Tongue (tissue), 1 donor: ENCODE measurements at regions not wholly inside any gene's neighbourhood (a gene's known extent, or its start where the extent isn't known, plus 50 kb on each side); places are given as distances from the start of the nearest gene placed in this dataset.

ENCODE experiments used
- DNase-seq: peaks from one replicate; pipeline ENCODE4 v3.0.0-alpha.2; 2015

DNA sequence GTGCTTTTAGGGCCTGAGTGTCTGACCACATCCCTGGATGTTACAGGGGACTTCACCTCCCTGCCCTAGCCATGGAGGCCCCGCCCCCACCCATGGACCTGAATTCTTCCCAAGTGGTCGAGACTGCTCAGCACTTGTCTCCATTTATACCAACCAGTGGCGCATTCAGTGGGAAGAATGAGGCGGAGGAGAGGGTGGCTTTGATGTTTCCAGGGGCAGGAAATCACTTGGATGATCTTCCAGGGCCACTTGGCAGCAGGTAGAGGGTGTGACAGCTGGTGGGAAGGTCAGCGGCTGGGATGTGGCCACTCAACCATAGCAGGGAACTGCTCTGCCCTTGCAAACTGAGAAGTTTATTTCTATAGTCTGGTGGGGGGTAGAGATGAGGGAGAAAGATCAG, 155.1 kb upstream of the BLID start:
- DNase-seq: no peak

GRCh38 chr11:122270535-122270934, 154.5 kb upstream of the BLID start:
- no peak for DNase-seq

- no peak for DNase-seq
Observed at GRCh38 chr11:122269824-122270223, 153.8 kb upstream of the BLID start.

DNA sequence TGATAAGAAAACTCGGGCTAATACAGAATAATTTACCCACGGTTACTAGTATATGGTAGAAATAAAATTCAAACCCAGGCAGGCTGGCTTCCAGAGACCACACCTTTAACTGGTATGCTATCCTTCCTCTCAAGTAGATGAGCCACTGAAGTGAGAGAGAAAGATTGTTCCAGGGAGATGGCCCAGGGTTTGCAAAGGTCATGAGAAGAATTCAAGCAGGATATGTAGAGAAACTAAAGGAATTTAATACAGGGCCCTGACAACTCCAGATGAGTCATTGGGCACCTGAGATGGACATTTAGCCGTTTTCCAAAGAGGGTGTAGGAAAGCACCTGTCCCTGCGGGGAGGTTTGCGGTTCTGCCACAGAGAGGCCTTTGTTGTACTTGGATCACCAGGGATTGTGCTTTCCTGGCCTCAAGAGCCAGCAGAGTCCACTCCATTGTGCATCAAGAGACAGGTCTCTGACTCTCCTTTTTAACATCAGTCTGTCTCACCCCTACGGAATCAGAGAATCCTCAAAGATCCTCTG, 152.7 kb upstream of the BLID start:
- DNase-seq: no peak

DNA sequence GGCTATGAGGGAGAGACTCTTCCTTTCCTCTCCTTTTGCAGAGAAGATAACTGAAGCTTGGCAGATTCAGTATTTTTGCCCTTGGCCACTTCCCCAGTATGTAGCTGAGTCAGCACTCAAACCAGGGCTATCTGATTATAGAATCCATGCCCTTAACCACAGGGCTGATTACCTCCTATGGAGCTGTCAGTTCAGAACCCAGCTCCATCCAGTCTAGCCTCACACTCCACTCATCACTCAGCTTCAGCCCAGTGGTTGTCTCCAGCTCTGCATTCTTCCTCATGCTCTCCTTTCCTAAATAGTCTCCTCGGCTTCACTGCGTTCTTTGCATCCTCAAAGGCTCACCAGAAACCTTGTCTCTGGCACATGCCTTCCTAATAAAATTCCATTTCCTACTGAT, 151.6 kb upstream of the BLID start:
- DNase-seq: no peak

GRCh38 chr11:122265981-122266380, 150.0 kb upstream of the BLID start:
- DNase-seq: no peak

GRCh38 chr11:122264121-122264520, 148.1 kb upstream of the BLID start:
- DNase-seq: no peak

DNA sequence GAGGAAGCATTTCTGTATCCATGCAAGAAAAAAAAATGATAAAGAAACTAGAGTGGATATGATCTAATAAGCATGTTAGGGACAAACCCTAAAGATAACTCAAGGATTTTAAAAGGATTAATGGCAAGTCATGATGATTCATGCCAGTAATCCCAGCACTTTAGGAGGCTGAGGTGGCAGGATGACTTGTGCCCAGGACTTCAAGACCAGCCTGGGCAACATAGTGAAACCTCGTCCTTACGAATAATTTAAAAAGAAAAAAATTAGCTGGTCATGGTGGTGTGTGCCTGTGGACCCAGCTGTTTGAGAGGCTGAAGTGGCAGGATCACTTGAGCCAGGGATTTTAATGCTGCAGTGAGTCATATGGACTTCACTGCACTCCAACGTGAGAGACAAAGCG, 145.5 kb upstream of the BLID start:
- no peak for DNase-seq

DNA sequence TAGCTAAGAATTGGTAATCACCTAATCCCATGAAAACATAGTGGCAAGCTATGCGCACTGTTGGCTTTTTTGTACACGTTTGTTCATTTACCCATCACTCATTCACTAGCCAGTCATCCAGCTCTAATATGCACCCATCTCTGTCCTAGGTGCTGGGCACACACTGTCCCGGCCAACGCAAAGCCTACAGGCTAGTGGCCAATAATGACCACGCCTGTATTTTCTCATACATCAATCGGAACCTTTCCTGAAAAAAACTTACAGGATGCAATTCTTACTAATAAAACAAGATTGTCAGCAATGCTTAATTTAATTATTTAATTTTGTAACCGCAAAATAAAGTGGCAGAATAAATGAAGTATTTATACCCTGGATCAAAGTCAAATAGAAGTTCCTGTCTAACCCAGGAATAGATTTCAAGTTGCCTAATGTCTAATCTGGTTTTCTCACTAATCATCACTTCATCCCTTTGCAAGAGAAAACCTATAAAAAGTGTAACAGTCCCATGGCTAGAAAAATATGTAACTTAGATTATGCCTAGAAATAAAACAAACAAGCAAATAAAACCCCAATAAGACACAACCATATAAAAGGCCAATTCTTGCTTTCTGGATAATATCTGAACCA, 143.3 kb upstream of the BLID start:
- DNase-seq: no peak

DNA sequence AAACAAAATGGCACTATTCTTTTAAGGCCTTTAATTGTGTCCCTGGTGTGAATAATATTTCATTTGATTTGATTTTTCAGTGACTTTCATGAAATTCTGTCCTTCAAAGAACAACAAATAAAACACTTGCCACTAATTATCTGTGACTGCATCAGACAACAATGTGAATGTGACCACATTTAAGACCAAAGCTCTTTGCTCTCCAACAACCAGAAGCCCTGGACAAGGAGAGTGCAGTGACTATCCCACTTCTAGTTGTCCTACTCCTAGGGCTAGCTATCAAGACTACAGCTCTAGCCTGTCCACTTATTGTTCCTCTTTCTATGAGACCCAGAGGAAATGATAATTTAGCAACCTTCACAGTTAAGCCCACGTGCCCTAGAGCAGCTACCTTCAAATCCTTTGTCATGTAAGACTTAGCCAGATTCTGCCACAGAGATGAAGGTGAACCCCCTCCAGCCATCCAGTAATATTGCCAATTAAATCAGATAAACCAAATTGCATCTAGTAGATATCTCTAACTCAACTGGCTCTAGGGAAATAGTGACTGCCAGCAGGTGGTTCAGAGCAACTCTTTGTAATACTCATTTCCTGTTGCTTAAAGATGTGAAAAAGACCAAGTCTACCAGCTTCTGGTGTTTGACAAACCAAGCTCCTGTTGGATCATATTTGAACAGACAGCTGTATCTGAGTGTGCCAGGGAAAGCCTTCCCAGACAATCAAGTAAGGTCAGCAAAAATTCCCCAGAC, 142.6 kb upstream of the BLID start:
- no peak for DNase-seq

- peak; percentile 77 for DNase-seq
Observed at GRCh38 chr11:122253589-122254231, 137.7 kb upstream of the BLID start.

DNA sequence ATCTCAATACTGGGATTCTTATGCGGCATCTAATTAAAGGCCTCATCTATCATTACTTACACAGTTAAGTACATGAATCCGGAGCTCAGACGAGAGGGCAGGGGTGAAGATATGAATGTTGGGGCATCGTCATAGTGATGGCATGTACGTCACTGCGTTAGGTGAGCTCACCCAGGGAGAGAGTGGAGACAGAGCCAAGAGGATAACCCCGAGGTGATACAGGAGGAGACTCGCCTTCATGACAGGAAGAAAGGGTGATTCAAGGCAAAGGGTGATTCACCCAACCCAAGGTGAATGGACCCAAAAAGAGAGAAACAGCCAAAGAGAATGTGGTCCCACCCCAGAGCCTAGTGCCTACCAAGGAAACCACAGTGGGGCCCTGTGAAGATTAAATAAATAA, 132.9 kb upstream of the BLID start:
- DNase-seq: no peak

DNA sequence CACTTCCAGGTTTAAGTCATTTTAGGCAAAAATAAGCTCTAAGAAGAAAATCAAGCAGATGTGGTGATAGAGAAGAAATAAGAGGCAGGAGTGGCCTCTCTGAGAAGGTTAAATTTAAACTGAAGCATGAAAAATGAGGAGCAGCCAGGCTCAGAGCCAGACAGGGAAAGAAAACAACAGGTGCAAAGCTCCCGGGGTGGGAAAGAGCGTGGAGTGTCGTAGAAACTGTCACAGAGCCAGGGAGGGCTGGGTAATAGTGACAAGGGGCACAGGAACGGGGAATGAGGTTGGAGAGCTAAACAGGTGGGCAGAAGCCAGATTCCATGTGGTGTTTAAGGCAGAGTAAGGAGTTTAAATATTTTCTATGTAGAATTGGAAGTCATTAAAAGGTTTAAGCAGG, 132.1 kb upstream of the BLID start:
- DNase-seq: peak; percentile 96

DNA sequence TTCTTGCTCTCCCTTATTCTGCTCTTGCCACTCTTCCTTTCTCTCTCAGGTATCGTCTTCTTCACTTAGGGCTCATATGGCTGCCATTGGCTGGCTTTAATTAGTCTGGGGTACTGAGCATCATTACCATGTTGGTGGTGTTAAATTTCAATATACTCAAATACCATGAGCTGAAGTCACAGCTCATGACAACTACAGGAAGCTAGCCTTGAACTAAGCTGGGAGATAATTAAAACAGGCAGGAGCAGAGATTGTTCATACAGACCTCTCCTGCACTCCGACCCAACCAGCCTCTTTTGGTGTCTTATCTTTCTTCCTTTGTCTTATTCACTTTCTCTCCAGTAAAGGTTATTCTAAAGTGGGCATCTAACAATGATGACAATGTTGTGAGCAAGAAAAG, 130.9 kb upstream of the BLID start:
- DNase-seq: peak; percentile 33

- DNase-seq: no peak
Observed at GRCh38 chr11:122242731-122243130, 126.7 kb upstream of the BLID start.

GRCh38 chr11:122241566-122241965, 125.6 kb upstream of the BLID start:
- no peak for DNase-seq

DNA sequence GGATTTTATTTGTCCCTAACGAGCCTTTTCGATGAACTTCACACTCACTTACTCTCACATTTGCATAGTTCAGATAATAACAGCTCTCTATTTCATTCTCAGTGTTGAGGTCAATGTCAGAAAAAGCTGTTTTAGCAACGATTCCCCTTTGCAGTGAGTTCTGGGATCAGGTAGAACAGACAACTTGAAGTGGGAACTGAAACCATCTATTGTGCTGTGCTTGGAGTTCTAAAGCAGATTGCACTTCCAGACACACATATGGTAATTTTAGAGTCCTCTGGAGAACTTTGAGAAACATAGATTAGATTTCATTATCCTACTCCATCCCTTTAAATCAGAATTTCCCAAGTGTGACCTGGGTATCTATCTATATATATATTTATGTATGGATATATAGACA, 124.6 kb upstream of the BLID start:
- no peak for DNase-seq

- peak; percentile 68 for DNase-seq
Observed at GRCh38 chr11:122235615-122236014, 119.6 kb upstream of the BLID start.

DNA sequence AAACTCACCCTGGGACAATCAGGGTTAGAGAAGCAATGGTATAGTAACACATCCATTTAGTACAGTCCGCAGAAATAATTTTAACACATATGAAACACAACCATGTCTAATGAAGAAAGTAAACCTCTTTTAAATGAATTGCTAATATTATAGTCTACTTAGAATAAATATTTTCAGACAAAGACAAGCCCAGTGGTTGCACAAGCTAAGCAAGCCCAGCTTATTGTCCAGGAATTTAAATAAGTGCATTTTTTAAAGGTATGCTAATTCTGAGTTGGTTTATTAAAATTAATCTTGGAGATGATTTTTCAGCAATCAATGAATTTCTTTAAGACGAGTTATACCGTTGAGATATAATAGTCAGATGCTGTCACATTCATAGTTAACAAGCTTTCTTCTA, 118.8 kb upstream of the BLID start:
- DNase-seq: no peak

DNA sequence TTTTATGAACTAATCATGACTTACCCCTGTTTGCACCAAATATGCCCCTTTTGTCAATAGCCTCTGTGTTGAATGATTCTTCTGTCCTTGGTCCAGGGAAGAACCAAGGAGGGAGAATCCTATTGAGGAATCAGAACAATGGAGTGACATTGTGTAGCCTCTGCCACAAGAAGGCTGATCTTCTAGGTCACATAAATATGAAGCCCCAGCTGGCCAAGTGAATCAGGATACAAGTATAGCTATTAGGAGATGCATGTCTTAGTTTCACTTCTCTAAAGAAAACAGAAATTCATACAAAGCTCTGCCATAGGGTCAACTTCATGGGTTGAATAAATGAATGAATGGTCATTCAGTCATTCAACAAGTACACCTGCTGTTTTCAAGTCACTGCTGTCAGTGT, 118.2 kb upstream of the BLID start:
- DNase-seq: no peak

GRCh38 chr11:122232985-122233384, 117.0 kb upstream of the BLID start:
- no peak for DNase-seq

- no peak for DNase-seq
Observed at GRCh38 chr11:122230385-122230755, 114.4 kb upstream of the BLID start.
